ENCODE measurements at regions not wholly inside any gene's neighbourhood (a gene's known extent, or its start where the extent isn't known, plus 50 kb on each side); places are given as distances from the start of the nearest gene placed in this dataset.

GRCh38 chr4:137310593-137311490, 221.5 kb downstream of the PCDH18 start:
- TF ChIP-seq, protein P1, sequence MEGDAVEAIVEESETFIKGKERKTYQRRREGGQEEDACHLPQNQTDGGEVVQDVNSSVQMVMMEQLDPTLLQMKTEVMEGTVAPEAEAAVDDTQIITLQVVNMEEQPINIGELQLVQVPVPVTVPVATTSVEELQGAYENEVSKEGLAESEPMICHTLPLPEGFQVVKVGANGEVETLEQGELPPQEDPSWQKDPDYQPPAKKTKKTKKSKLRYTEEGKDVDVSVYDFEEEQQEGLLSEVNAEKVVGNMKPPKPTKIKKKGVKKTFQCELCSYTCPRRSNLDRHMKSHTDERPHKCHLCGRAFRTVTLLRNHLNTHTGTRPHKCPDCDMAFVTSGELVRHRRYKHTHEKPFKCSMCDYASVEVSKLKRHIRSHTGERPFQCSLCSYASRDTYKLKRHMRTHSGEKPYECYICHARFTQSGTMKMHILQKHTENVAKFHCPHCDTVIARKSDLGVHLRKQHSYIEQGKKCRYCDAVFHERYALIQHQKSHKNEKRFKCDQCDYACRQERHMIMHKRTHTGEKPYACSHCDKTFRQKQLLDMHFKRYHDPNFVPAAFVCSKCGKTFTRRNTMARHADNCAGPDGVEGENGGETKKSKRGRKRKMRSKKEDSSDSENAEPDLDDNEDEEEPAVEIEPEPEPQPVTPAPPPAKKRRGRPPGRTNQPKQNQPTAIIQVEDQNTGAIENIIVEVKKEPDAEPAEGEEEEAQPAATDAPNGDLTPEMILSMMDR (IDR thresholded peaks at IDR 0.05) = no peak
- TF ChIP-seq POLR2A (IDR thresholded peaks at IDR 0.05) = no peak
